Body of pancreas (tissue), 4 donors: ENCODE measurements at regions not wholly inside any gene's neighbourhood (a gene's known extent, or its start where the extent isn't known, plus 50 kb on each side); places are given as distances from the start of the nearest gene placed in this dataset.

Source experiments
- ATAC-seq: fragments of 150-250 bp; one replicate; pipeline ENCODE4 v1.9.1; 2016
- DNase-seq, 4 donors: peaks; one replicate each; pipeline ENCODE4 v3.0.0-alpha.2; 2019
- H3K27ac ChIP-seq, 4 donors: fragments of 200-600 bp; sonication (generic); 1 replicate in 3 of 4; 2 replicates in 1 of 4; pipeline versions ENCODE4 v1.5.1 to v1.6.1; 2016 to 2019; ENCODE audit warnings: mild to moderate bottlenecking in 1 of 4, mixed read lengths in 1 of 4, moderate library complexity in 1 of 4
- H3K27me3 ChIP-seq, 2 donors: fragments of 200-600 bp; sonication (generic); one replicate each; pipeline ENCODE4 v1.6.0; 2016; ENCODE audit warnings: mild to moderate bottlenecking in 1 of 2
- H3K36me3 ChIP-seq, 2 donors: fragments of 200-600 bp; sonication (generic); replicated peaks in 1 of 2; 2 replicates each; pipeline ENCODE4 v1.5.1; 2016; ENCODE audit warnings: low read depth in 2 of 2; ENCODE audit not compliant: insufficient read depth in 1 of 2
- H3K4me1 ChIP-seq: fragments of 200-600 bp; sonication (generic); one replicate; pipeline ENCODE4 v1.6.0; 2016
- H3K4me3 ChIP-seq, 2 donors: fragments of 200-600 bp; sonication (generic); 1 replicate in 1 of 2; 2 replicates in 1 of 2; pipeline ENCODE4 v1.5.1; 2016 to 2019
- H3K9me3 ChIP-seq, 3 donors: fragments of 200-600 bp; sonication (generic); 1 replicate in 2 of 3; 2 replicates in 1 of 3; pipeline ENCODE4 v1.5.1; 2016
- CTCF ChIP-seq, 7 experiments: fragments of 450-650 bp in 4 of 7; fragments of 200-600 bp in 3 of 7; sonication (generic) in 3 of 7; IDR thresholded peaks; one replicate each; pipeline ENCODE4 v1.5.1; 2016 to 2019; ENCODE audit warnings: antibody characterized with exemption in 7 of 7
- POLR2A ChIP-seq, 3 donors: fragments of 450-650 bp; IDR thresholded peaks; one replicate each; pipeline ENCODE4 v1.6.1; 2016; ENCODE audit warnings: antibody characterized with exemption in 3 of 3, mild to moderate bottlenecking in 2 of 3
- WGBS, 2 donors: methylation state at CpG; one replicate each; pipeline ENCODE4 v1.1.5; 2017; 5-methylcytosine and 5-hydroxymethylcytosine counted together
- intact Hi-C: fragments of 100-400 bp; cut with DNase I; formaldehyde crosslinking; loops from one replicate; pipeline ENCODE4 v1.15.1; 2023

GRCh38 chr2:175577368-175577970 is 396.0 kb upstream of the ATP5MC3 start:
- TF ChIP-seq POLR2A (IDR thresholded peaks at IDR 0.05) = no peak
- TF ChIP-seq CTCF (IDR thresholded peaks at IDR 0.05) = no peak
- WGBS, 2 donors = 90 to 96% methylated on average over 2 of the region's 2 CpGs
- DNase-seq = no peak
- H3K9me3 ChIP-seq = no peaks in the 10 kb centered on the region
- H3K4me3 ChIP-seq = no peak overlapping the region
- H3K36me3 ChIP-seq = no peaks in the 10 kb centered on the region
- no peaks in the 10 kb centered on the region for H3K27me3 ChIP-seq
- H3K4me1 ChIP-seq = no peaks in the 10 kb centered on the region
- H3K27ac ChIP-seq = no peak overlapping the region
- ATAC-seq = no peak
- intact Hi-C loops = no loop called here

GRCh38 chr2:175576875-175577274 is 395.4 kb upstream of the ATP5MC3 start:
- TF ChIP-seq CTCF (IDR thresholded peaks at IDR 0.05) (no peak), POLR2A (IDR thresholded peaks at IDR 0.05) (no peak)
- H3K36me3 ChIP-seq = no peaks in the 10 kb centered on the region
- WGBS, 2 donors = 61 to 71% methylated on average over 5 of the region's 5 CpGs
- ATAC-seq (no peak), DNase-seq (no peak)
- H3K4me3 ChIP-seq = no peak overlapping the region
- no peaks in the 10 kb centered on the region for H3K9me3 ChIP-seq
- no peak overlapping the region for H3K27ac ChIP-seq
- intact Hi-C loops = no loop called here
- H3K4me1 ChIP-seq = no peaks in the 10 kb centered on the region
- no peaks in the 10 kb centered on the region for H3K27me3 ChIP-seq

GRCh38 chr2:175576270-175576669 is 394.8 kb upstream of the ATP5MC3 start:
- ATAC-seq = no peak
- no peak for DNase-seq
- Histone ChIP-seq H3K27me3 (no peaks in the 10 kb centered on the region), H3K4me3 (no peak overlapping the region), H3K9me3 (no peaks in the 10 kb centered on the region), H3K27ac (no peak overlapping the region), H3K36me3 (no peaks in the 10 kb centered on the region), H3K4me1 (no peaks in the 10 kb centered on the region)
- WGBS, 2 donors = 56 to 57% methylated on average over 2 of the region's 2 CpGs
- intact Hi-C loops = no loop called here
- TF ChIP-seq POLR2A (IDR thresholded peaks at IDR 0.05) = no peak
- no peak for TF ChIP-seq CTCF (IDR thresholded peaks at IDR 0.05)

- no peak overlapping the region for H3K4me3 ChIP-seq
- no peak for DNase-seq
- 38 to 46% methylated on average over 12 of the region's 12 CpGs for WGBS, 2 donors
- ATAC-seq = no peak
- no peak overlapping the region for H3K27ac ChIP-seq
- no peaks in the 10 kb centered on the region for H3K4me1 ChIP-seq
- intact Hi-C loops = no loop called here
- no peak for TF ChIP-seq CTCF (IDR thresholded peaks at IDR 0.05)
- TF ChIP-seq POLR2A (IDR thresholded peaks at IDR 0.05) = no peak
- H3K36me3 ChIP-seq = no peaks in the 10 kb centered on the region
- no peaks in the 10 kb centered on the region for H3K9me3 ChIP-seq
- no peaks in the 10 kb centered on the region for H3K27me3 ChIP-seq
These were observed 394.1 kb upstream of the ATP5MC3 start for GRCh38 chr2:175575346-175576258.
